ENCODE measurements at regions not wholly inside any gene's neighbourhood (a gene's known extent, or its start where the extent isn't known, plus 50 kb on each side); places are given as distances from the start of the nearest gene placed in this dataset.

DNA sequence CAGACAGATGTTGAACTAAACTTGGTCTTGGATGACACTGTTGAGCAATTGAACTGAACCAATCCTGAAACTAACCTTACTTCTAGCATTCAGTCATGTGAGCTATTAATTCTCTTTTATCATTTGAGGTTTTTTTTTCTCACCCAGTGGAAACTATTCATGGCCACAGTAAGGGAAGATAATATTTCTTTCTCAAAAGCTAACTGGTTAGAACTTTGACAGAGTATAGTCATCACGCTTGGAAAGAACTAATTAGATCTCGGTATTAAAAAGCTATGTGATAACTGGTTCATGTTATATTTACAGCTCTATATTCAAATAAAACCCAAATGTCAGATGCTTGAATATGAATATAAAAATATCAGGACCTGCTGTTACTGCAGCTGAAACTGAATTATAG is 89.5 kb downstream of the OTUD1 start:
- TF ChIP-seq POLR2A (IDR thresholded peaks at IDR 0.05) (no peak), CTCF (IDR thresholded peaks at IDR 0.05) (no peak)
